Pons (tissue), 1 donor: ENCODE measurements at regions not wholly inside any gene's neighbourhood (a gene's known extent, or its start where the extent isn't known, plus 50 kb on each side); places are given as distances from the start of the nearest gene placed in this dataset.

ENCODE experiments used
- DNase-seq: peaks from one replicate; pipeline ENCODE4 v3.0.0-alpha.2; 2016; ENCODE audit warnings: low spot score

DNA sequence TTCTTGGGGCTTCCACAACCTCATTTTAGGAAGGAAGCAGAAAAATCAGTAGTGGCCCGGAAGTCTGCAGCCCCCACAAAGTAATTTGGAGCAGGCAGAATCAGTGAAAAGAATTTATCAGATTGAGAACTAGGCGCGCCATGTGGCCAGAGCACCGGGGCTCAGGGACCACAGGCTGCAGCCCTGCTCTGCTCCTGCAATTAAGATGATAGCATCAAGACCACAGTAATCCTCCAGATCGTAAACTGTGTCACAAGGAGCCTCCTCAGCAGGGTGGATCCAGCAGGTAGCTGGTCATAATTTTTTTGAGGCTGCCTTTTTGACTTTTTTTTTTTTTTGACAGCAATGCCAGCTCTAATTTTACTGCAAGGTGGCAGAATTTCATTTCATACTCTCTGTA, 209.0 kb upstream of the ZMIZ1 start:
- no peak for DNase-seq

DNA sequence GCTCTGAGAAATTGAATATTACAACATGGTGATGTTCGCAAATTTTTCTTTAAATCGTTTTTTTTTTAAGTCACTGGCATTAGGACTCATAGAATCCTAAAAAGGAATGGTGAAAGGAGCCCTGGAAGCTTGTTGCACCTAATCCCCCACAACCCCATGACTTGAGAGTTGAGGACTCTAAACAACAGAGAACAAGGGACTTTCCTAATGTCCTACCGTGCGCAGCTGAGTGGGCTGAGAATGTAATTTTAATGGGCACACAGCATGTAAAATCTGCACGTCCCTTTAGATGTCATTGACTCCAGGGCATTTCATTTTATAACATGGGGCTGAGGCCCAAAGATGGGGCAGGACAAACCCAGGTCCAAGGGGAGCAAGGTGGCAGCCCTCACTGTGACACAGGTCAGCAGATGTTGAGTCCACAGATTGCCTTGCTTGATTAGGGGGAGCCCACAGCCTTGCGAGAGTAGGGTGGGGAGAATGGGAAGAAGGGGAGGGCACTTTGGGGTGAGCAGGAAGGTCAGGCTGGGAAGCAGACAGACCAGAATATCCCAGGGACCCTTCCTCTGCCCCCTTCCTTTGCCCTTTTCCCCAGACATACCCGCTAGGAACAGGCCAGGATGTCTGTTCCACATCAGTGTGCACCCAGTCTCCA, 208.4 kb upstream of the ZMIZ1 start:
- no peak for DNase-seq

DNA sequence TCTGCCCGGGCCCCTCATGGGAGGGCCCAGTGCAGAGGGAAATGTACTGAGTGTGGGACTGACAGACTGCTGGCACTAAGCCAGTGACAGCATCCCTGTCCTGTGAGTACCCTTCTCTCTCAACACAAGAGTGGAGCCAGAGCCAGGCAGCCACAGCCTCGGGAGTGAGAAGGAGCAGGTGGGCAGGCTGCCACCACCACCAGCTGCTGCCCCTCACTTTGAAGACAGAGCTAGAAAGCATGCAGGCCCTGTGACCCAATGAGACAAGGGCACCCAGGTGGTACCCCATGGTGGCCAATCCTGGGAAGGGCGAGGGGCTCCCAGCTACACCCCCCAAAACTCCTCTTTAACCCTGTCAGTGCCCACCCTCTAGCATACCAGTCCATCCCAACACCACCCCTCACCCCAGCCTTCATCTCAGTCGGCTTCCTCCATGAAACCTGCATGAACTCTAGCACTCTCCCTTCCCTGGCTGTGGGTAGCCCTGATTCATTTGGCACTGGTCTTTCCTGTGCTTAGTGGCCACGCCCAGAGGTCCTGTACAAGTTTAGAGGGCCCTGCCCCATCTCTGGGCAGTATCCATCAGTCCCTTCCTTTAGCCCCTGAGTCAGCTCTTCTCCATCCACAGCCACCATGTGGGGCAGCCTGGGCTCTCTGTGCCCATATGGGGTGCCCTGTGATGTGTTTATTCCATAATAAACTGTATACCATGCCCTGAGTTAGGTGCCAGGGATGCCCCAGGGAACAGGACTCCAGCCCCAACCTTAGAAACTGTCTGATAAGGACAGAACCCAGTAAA, 207.0 kb upstream of the ZMIZ1 start:
- no peak for DNase-seq

DNA sequence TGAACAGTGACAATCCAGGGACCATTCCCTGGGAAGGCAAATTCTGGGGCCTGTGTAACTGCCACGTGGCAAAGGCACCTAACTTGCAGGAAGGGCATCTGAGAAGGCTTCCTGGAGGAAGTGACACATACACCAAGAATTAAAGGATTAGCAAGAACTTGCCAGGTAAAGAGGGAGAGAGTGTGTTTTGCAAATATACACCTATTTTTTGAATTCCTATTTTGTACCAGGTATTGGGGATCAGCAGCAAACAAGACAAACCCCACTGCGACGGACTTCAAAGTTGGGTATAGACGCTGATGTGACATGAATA, 206.5 kb upstream of the ZMIZ1 start:
- DNase-seq = no peak

DNA sequence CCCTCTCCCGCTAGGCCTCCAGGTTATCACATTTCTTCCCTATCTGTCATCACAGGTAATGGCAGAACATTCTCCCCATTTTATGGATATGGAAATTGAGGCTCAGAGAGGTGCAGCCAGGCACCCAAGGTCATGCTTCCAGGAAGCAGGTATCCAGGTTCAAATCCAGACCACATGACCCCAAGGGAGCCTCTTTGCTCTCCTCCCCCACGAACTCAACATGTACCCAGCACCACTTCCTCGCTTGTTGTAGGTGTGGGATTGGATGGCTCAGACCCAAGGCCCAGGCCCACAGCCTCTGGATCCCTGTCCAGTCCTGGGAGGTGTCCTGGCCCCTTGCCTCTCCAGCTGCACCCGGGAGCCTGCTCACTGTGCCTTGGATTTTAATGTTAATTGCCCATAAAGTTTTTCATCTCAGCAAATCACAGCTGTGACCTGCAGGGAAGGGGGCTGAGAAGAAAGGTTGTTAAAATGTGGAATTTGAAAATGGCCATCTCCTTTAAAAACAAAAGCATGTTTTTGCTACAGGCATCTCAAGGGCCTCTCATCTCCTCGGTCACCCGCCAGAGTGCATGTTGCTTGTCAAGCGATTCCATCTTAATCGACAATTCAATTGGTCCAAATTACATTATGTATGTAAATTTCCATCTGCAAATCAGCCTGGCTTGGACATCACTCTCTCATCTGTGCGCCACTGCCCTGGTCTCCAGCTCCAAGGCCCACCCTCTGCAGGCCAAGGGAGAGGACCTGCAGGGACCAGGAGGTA, 205.4 kb upstream of the ZMIZ1 start:
- no peak for DNase-seq

DNA sequence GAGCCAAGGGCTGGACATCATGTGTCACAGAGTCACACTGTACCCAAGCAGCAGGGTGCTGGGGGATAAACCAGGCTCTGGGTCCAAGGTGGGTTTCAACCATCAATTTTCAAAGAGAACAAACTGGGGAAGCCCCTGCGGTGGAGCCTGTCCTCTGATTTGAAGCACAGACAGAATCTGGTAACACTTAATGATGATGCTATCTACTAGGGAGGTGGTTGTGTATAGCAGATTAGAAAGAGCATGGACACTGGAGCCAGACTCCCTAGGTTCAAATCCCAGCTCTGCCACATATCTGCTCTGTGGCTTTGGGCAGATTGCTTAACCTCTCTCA, 204.9 kb upstream of the ZMIZ1 start:
- no peak for DNase-seq

DNA sequence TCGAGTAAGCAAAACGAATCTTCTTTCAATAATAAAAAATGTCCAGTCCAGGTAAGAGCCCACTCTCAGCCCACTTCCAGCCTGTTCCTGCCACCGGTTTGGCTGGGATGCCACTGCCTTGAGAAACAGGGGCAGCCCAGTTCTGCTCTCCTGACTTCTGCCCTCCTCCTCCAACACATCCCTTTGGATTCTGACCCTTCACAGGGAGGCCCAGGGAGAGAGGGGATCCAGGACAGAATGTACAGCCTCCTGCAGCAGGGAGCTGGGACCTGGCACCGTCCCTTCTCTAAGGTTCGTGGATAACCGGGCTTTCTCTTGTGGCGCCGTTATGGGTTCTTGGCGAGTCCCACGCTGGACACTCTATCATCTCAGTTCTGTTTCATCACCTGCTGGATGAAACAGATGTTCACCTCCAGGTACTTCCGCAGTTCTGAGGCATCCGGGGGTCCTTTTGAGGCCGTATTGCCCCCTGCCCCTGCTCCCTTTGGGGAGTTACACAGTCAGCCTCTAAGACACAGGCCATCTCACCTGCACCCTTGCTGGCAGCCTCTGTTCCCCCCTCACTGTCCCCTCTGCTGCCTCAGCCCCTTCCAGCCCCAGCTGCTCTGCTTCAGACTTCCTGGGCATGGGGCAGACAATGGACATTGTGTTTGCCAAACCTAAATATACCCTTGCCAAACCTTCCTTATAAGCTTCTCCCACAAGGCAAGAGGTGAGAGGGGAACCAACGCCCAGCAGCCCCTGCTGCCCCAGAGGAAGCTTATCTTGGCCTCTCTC, 203.8 kb upstream of the ZMIZ1 start:
- DNase-seq = no peak

DNA sequence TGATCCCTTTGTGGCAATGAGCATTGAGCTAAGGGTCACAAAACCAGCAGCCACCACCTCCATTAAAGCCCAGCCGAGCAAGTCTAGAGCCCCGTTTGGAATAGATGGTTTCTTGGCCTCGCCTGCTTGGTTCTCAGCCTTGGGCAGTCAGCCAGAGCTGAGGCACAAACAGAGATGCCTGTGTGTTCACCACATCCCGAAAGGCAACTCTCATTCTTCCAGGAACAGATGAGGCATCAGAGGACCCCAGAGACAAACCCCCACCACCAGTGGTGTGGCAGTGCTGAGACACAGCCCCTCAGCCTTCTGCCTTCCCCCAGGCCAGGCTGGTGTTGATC, 203.3 kb upstream of the ZMIZ1 start:
- peak; percentile 70 for DNase-seq

DNA sequence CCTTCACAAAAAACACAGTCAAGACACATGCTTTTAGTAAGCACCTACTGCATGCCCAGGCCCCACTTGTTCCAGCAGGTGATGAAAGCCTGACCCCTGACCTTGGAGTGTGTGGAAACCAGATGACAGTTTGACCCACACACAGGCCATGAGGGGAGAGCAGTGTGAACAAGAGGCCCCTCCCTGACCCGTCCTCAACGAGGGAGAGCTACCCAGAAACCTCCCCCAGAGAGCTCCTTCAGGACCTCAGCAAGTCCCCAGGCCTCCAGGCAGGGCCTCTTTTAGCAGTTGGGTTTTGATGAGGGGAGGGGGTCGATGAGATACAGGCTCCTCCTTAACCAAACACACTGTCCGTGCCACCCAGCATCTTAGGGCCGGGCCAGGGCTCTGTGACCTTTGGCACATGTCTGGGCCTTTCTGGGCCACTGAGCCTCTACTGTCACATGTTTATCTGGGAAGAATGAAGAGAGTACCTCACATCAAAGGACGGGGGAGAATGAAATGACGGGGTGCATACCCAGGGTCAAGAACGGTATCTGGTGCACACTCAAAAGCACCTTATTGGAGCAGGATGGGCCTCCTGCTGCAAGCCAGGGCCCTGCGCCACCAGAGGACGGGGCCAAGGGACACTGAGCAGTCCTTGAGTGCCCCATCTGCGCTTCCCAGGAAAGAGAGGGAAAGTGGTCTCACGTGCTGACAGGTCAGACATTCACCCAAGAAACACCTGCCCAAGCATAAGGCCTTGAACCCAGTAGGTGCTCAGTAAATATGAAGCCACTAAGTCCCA, 202.6 kb upstream of the ZMIZ1 start:
- DNase-seq = no peak

DNA sequence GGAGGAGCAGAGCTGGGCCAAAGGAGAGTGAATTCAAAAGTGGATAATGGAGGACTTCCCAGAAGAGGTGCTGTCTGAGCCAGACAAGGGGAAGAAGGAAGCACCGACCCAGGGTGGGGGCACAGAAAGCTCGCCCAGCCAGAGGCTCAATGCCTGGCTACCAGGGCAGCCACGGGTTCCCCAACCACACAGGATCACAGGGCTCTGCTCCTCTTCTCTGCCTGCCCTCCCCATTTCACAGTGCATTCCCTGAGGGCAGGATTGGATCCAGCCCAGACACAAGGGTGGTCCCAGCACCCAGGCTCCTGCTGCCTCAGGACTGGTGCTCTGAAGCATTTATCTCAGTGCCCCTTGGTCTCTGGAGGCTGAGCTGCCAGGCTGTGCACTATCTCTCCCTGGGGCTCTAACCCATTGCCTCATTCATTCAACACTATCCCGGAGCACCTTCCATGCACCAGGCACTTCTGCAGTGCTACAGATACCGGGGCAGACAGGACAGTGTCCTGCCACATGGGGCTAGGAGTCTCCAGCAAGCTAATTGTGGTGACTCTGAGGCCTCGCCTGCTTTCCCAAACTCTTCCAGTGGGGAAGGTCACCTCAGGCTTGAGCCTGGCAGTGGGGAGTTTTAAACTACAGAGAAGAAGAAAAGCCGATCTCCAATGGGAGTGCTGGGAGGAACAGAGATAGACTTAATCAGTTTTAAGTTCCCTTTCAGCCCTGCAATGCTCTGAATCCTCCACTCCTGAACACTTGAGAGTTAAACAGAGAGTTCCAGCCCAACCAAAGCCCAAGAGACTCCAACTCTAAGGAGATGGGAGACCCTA, 201.8 kb upstream of the ZMIZ1 start:
- no peak for DNase-seq

DNA sequence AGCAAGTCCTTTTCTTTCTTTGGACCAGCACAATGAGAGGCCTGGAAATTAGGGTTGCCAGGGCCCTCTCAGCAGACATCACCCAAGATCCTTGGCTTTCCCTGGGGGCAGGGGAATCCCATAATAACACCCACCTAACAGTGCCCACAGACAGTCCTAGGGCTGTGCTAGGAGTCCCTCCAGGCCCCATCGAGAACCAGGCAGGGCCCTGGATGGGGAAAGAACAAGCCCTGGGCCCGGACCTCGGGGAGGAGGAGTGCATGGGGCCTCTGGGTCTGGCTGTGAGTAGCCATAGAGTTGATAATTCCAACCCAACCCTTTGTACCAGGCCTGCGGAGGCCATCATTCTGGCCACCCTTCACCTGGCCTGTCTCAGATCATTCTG, 201.2 kb upstream of the ZMIZ1 start:
- DNase-seq = no peak

DNA sequence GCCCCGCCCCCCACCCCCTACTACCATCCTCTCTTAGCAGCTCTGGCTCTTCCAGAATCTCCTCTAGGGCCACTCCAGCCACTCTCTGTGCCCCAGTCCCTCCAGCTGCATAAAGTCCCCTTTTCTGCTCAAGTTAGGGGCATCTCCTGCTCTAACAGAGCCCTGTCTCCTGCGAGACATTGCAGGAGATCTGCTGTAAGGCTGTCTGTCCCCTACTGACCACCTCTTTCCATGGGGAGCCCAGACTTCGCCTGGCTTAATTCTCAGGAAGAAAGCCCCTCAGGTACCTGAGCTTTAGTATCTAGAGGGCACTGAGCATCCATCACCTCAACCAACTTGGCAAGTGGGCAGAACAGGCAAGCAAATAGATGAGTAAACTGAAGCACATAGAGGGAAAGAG, 200.7 kb upstream of the ZMIZ1 start:
- DNase-seq = no peak

DNA sequence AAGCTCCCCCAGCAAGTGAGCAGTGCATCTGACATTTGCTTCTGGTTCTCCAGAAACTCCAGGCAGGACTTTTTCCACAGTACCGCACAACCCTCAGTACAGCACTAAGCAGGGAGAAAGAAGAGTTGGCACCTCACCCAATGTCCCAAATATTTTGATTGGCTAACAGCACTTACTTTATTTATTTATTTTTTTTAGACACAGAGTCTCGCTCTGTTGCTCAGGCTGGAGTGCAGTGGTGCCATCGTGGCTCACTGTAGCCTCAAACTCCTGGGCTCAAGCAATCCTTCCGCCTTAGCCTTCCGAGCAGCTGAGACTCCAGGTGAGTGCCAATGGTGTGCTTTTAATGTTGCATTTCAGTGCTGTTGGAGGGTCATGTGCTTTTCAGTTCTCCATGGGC, 200.3 kb upstream of the ZMIZ1 start:
- DNase-seq = no peak

DNA sequence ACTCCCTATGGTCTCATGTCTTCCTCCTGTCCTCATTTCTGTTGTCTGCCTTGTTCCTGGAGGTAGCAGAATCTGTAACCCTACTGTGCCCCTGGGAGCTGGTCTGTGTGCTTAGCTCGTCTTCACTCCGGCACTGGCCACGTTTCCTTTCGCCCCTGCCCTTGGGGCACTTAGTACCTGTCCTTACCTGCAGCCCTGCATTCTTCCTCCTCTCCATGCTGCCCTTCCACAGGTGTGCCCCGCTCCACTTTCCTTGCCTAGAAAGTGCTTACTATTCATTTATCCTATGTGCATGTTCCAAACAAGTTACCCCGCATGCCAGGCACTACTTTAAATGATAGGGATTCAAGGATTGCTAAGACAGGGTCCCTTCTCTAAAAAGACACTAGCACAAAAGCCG, 199.9 kb upstream of the ZMIZ1 start:
- DNase-seq = no peak

DNA sequence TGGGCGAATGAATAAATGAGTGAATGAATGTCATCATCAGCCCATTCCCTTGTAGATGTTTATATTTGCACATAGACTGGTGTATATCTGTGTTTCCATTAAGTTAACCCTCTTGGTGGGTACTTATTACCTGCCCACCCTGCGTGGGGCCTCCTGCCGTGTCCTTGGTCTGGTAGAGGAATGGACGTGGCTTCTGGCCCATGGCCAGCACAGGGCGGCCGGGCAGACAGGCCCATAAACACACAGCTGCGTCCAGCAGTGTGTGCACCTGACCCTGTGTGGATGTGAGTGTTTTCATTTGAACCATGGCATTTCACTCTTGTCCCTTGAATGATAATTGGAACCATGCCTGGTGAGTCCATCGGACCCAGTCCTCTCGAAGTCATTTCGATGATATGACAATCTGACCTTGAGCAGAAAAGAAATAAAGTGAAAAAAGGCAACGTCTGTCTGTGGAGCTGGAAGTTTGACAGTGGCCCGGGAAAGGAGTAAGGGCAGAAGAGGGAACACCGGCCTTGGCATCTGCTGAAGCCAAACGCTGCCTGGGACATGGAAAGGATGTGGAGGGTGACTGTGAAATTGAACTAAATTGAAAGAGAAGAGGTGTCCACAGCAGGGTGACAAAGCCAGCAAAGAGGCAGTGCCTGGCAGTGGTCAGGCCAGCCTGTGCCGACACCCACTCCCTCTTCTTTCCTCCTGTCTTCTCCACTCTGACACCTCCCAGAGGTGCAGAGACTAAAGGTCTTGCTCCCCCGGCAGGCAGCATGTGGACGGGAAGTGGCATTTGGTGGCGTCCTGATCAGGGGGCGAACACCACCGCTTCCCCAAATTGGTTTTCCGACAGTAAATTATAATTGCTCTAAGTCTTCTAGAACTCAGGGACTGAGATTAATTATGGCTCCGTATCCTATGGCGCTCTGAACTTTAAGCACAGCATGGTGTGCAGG, 199.0 kb upstream of the ZMIZ1 start:
- DNase-seq = no peak

DNA sequence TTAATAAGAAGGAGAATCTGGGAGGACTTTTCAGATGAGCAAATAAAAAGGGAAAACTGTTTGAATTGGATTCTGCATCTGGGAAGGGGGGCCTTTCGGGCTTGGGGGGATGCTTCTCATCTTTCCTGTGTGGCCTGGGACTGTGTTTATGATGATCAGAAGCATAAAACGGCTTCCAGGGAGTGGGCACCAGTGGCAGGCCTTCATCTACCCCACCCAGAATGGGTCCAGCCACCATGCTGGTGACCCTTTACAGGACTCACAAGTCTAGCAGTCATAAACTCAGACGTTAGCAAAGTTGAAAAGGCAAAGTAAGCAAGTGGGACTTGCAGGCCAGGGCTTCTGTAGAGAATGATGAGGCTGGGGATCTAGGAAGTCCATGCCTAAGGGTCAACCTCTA, 198.3 kb upstream of the ZMIZ1 start:
- no peak for DNase-seq

DNA sequence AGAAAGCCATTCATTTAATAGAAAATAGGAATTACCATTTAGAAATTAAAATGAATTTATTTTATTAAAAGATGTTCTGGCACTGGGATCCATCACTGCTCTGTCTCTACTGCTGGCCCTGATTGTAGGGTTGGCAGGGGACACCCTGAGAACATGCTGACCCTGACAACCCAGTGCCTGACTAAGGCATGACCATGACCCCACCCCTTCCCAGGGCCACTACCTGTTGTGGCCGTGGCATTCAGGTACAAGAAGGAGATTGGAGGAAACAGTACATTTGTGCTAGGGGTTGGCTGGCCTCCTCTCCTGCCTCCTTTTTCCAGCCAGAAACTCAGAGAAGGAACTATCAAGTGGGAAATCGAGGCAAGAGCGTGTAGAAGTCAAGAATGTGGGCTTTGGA, 197.0 kb upstream of the ZMIZ1 start:
- DNase-seq = no peak

DNA sequence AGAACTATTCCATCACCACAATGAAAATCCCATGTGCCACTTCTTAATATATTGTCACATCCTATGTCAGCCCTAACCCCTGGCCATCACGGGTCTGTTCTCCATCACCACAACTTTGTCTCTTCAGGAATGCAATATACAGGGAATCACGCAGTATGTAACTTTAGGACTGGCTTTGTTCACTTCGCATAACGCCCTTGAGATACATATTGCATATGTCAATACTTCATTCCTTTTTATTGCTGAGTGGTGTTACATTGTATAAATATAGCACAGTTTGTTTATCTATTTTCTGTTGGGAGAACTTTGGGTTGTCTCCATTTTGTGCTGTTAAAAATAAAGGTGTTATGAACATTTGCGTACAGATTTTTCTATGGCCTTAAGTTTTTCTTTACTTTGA, 195.4 kb upstream of the ZMIZ1 start:
- DNase-seq = no peak

DNA sequence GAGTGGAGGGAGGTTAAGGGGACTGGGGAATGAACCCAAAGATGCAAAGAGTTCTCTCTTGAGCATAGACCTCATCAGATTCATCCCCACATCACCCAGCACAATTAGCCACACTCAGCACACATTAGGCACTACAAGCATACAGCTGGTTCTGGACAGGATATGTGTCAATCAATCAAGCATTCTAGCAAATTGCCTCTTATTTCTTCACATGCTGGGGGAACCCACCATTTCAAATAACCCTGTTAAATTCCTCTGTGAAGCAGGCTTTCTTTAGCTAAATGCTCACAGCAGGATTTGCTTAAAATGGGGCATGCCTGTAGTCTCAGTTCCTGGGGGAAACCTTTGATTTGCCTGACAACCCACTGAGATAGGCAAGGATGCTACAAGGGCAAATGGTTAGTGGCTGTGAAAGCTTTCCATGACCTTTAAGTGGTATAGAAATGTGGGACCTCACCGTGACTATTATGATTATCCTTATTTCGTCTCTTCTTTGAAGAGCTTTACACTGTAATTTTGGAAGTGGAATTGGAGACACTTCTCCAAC, 193.4 kb upstream of the ZMIZ1 start:
- DNase-seq = no peak

DNA sequence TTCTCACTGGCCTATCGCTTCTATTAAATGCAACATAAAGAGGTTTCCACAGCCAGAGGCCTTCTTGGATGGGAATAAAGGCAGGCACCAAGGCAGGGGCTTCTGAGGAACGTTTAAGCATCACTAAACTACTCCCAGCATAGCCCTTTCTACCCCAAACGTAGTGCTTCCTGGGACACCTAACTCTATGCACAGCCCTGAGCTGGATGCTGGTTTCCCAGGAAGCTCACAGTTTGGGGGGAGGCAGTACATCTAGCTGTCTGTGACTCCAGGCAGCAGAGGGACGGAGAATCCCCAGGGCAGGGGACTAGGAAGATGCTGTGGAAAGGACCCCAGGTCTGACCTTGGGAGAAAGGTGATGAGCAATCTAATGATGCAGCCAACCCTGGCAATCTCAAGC, 192.8 kb upstream of the ZMIZ1 start:
- no peak for DNase-seq
